Kidney (tissue), 13 donors: ENCODE measurements at regions not wholly inside any gene's neighbourhood (a gene's known extent, or its start where the extent isn't known, plus 50 kb on each side); places are given as distances from the start of the nearest gene placed in this dataset.

Source experiments
- DNase-seq, 5 donors: peaks; one replicate each; pipeline ENCODE4 v3.0.0-alpha.2; 2013 to 2020
- FAIRE-seq: peaks from 2 replicates; lab custom pipeline; 2012; peaks lifted over from hg19 to GRCh38; lab: Jason Lieb, UNC
- H3K27ac ChIP-seq, 2 donors: one replicate each; pipeline ENCODE4 v1.7.0; 2013; ENCODE audit warnings: low read depth in 2 of 2, low read length in 2 of 2, inconsistent platforms in 1 of 2
- H3K27me3 ChIP-seq: one replicate; pipeline ENCODE4 v1.7.1; 2013; ENCODE audit warnings: low read length, inconsistent platforms; ENCODE audit not compliant: control insufficient read depth, insufficient read depth
- H3K36me3 ChIP-seq, 3 donors: one replicate each; pipeline versions ENCODE4 v1.7.0 to v1.7.1; 2013; ENCODE audit warnings: low read length in 3 of 3, control low read depth in 1 of 3, inconsistent platforms in 1 of 3; ENCODE audit not compliant: insufficient read depth in 3 of 3, control insufficient read depth in 2 of 3
- H3K4me1 ChIP-seq, 3 donors: one replicate each; pipeline versions ENCODE4 v1.7.0 to v1.7.1; 2013; ENCODE audit warnings: low read length in 3 of 3, inconsistent platforms in 1 of 3, low read depth in 1 of 3; ENCODE audit not compliant: control insufficient read depth in 2 of 3, insufficient read depth in 2 of 3
- H3K4me3 ChIP-seq, 3 donors: one replicate each; pipeline versions ENCODE4 v1.7.0 to v1.8.1; 2013; ENCODE audit warnings: low read length in 3 of 3, control low read depth in 1 of 3, inconsistent platforms in 1 of 3
- H3K9ac ChIP-seq, 3 donors: one replicate each; pipeline versions ENCODE4 v1.7.0 to v1.7.1; 2013; ENCODE audit warnings: low read length in 3 of 3, control low read depth in 1 of 3, inconsistent platforms in 1 of 3
- H3K9me3 ChIP-seq, 3 donors: one replicate each; pipeline versions ENCODE4 v1.7.0 to v1.7.1; 2013; ENCODE audit warnings: low read length in 3 of 3, control low read depth in 1 of 3, inconsistent platforms in 1 of 3; ENCODE audit not compliant: control insufficient read depth in 2 of 3, insufficient read depth in 1 of 3
- intact Hi-C: fragments of 100-400 bp; cut with DNase I; formaldehyde crosslinking; loops from one replicate; pipeline ENCODE4 v1.11.1; 2022
- TF ChIP-seq, protein P1 (sequence below): IDR thresholded peaks from 3 replicates; pipeline ENCODE4 v1.5.1; 2012; ENCODE audit warnings: mild to moderate bottlenecking, moderate library complexity, borderline replicate concordance; ENCODE audit not compliant: insufficient read depth; ENCODE audit errors: extremely low read depth
- donor health status: control.
- donor health status: control.
- donor health status: control.
- donor health status: control.
- donor health status: control.
- donor health status: DM: yes; HTN: yes; CAD: no.
- donor health status: Normal renal cell carcinoma (clear cell type).

DNA sequence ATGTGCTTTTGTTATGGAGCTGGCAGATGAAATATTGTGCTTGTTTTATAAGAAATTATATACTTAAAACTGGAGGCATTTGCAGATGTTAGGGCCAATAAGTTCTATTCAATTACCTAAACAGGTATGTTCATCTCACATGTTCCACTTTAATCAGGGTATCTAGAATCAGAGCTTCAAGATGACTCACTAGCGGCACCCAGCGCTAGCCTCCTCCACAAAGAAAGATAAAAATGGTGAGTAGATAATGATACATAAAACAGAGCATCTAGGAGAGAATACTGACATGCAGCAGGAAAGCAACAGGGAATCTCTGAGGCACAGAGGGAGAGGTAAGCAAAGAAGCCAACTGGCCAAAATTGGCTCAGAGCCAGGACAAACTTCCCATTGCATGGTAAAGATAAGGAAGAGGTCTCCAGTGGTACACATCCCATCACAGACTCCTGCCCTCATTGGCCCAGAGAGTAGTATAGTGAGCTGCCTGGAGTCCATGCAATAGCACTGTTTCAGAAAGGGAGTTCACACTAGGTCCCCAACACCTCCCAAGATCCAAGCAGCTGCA lies 200.7 kb upstream of the SPTLC3 start:
- DNase-seq: no peak
- Histone ChIP-seq H3K27me3 (no peaks in the 10 kb centered on the region), H3K9me3 (no peaks in the 10 kb centered on the region), H3K27ac (no peak overlapping the region), H3K36me3 (no peaks in the 10 kb centered on the region), H3K4me3 (no peak overlapping the region), H3K9ac (no peak overlapping the region), H3K4me1 (no peaks in the 10 kb centered on the region)
- no peak for FAIRE-seq
- TF ChIP-seq, protein P1, sequence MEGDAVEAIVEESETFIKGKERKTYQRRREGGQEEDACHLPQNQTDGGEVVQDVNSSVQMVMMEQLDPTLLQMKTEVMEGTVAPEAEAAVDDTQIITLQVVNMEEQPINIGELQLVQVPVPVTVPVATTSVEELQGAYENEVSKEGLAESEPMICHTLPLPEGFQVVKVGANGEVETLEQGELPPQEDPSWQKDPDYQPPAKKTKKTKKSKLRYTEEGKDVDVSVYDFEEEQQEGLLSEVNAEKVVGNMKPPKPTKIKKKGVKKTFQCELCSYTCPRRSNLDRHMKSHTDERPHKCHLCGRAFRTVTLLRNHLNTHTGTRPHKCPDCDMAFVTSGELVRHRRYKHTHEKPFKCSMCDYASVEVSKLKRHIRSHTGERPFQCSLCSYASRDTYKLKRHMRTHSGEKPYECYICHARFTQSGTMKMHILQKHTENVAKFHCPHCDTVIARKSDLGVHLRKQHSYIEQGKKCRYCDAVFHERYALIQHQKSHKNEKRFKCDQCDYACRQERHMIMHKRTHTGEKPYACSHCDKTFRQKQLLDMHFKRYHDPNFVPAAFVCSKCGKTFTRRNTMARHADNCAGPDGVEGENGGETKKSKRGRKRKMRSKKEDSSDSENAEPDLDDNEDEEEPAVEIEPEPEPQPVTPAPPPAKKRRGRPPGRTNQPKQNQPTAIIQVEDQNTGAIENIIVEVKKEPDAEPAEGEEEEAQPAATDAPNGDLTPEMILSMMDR: no peak
- intact Hi-C loops: no loop called here

DNA sequence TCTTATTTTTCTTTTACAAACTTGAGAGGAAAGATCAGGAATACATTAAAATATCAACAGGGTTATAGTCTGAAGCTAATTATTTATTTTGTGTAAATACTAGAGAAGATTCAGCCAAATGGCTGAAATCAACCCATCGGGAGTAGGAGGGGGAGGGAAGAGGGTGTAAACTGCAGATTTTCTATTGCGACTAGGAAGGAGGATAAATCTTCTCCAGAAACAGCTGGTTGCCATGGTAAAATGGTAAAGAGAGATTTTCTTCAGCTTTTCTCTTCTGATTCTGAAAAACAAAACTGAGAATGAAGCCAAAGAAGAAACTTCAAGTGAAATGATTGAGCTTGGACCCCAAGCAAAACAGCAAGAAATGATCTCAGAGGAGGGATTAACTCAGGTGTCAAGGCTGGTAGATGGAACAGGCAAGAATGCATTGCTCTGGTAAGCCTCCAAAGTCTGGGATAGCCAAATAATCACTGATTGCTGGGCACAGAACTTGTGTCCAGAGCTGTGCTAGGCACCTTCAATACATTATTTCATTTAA lies 193.5 kb upstream of the SPTLC3 start:
- H3K9me3 ChIP-seq: no peaks in the 10 kb centered on the region

DNA sequence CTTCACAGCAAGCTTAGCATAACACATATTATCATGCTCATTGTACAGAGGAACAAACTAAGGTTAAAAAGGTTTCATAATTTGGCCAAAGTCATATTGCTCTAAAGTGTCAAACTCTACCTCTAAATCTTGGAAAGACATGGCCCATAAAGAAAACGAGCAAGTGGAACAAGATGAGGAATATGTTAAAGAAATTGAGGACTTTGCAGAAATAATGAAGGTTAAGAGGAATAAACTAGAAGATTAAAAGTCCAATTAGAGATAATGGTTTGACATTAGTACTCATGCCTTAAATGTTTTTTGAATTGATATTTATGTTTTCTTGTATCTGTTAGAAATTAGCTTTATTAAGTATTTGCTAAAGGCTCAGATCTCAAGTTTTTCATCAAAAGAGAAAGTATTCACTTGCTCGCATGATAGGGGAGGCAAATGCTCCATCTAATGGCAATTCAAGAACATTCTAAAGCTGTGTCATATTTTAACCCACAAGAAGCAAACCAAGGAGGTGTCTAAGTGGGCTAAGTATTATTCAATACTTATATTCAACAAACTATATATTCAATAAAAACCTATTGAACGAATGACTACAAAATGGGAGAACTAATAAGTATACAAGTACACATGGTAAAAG lies 192.9 kb upstream of the SPTLC3 start:
- TF ChIP-seq, protein P1: no peak
- intact Hi-C loops: no loop called here
- H3K4me1 ChIP-seq: no peaks in the 10 kb centered on the region
- H3K4me3 ChIP-seq: no peak overlapping the region
- no peak overlapping the region for H3K9ac ChIP-seq
- H3K9me3 ChIP-seq: no peaks in the 10 kb centered on the region
- no peak overlapping the region for H3K27ac ChIP-seq
- no peaks in the 10 kb centered on the region for H3K36me3 ChIP-seq
- DNase-seq (no peak), FAIRE-seq (no peak)
- no peaks in the 10 kb centered on the region for H3K27me3 ChIP-seq

More for the DNA sequence above, 193.5 kb upstream of the SPTLC3 start:
- Histone ChIP-seq H3K4me3 (no peak overlapping the region), H3K36me3 (no peaks in the 10 kb centered on the region), H3K27me3 (no peaks in the 10 kb centered on the region), H3K9ac (no peak overlapping the region), H3K4me1 (no peaks in the 10 kb centered on the region), H3K27ac (no peak overlapping the region)
- TF ChIP-seq, protein P1: no peak
- no peak for FAIRE-seq
- DNase-seq: peak in 2 of 5 donors; percentile 37 to 64
- intact Hi-C loops: no loop called here
